ENCODE measurements at regions not wholly inside any gene's neighbourhood (a gene's known extent, or its start where the extent isn't known, plus 50 kb on each side); places are given as distances from the start of the nearest gene placed in this dataset.

GRCh38 chr16:6926341-6926740, 406.3 kb upstream of the RBFOX1 start (continued):
- TF ChIP-seq CTCF (conservative IDR thresholded peaks at IDR 0.05; ENCODE audit: low read depth in 2 of 2): no peak

- H3K27me3 ChIP-seq (ENCODE audit: insufficient read depth): no peaks in the 10 kb centered on the region
- no peak overlapping the region for H3K27ac ChIP-seq (ENCODE audit: low read depth)
- no peaks in the 10 kb centered on the region; the same call in 1 of the 2 replicates for H3K36me3 ChIP-seq (ENCODE audit: insufficient read depth)
- no peaks in the 10 kb centered on the region for H3K4me1 ChIP-seq (ENCODE audit: insufficient read depth)
- Mint-ChIP-seq H3K36me3 (ENCODE audit: low read depth) (peaks cover 13% of the 10 kb centered on the region; the same call in 1 of the 3 replicates), H3K4me1 (no peaks in the 10 kb centered on the region), H3K27me3 (ENCODE audit: insufficient read depth, low read depth, poor library complexity) (peaks cover 11% of the 10 kb centered on the region), H3K4me3 (no peak overlapping the region), H3K9me3 (peaks cover 92% of the 10 kb centered on the region), H3K27ac (no peak overlapping the region)
- H2AFZ ChIP-seq: no peak overlapping the region
- no peak for DNase-seq (ENCODE audit: low spot score)
- H3K9me2 ChIP-seq (ENCODE audit: insufficient read depth): no peaks in the 10 kb centered on the region
- H3K79me2 ChIP-seq (replicated peaks; ENCODE audit: insufficient read depth): no peaks in the 10 kb centered on the region
- TF ChIP-seq CREB1 (CRISPR knock-in tag; IDR thresholded peaks at IDR 0.05; ENCODE audit: low read depth) (no peak), JUNB (IDR thresholded peaks at IDR 0.05; ENCODE audit: unreplicated experiment) (no peak), ZNF114 (CRISPR knock-in tag; IDR thresholded peaks at IDR 0.05) (no peak)
- H3K4me2 ChIP-seq: no peak overlapping the region
- no peaks in the 10 kb centered on the region for H3F3A ChIP-seq (replicated peaks; ENCODE audit: low read depth)
- no peaks in the 10 kb centered on the region for H4K20me1 ChIP-seq (replicated peaks; ENCODE audit: insufficient read depth)
- no peak overlapping the region for H3K4me3 ChIP-seq
- no peak for ATAC-seq
Measured at GRCh38 chr16:6918646-6919045, 414.0 kb upstream of the RBFOX1 start.

- H3K79me2 ChIP-seq (replicated peaks; ENCODE audit: insufficient read depth): no peaks in the 10 kb centered on the region
- no peak for ATAC-seq
- no peaks in the 10 kb centered on the region; the same call in 1 of the 2 replicates for H3K36me3 ChIP-seq (ENCODE audit: insufficient read depth)
- no peaks in the 10 kb centered on the region for H4K20me1 ChIP-seq (replicated peaks; ENCODE audit: insufficient read depth)
- no peak overlapping the region for H2AFZ ChIP-seq
- H3K27me3 Mint-ChIP-seq (ENCODE audit: insufficient read depth, low read depth, poor library complexity): peaks cover 14% of the 10 kb centered on the region
- no peaks in the 10 kb centered on the region for H3K4me1 ChIP-seq (ENCODE audit: insufficient read depth)
- H3K27ac ChIP-seq (ENCODE audit: low read depth): no peak overlapping the region
- H3K4me3 Mint-ChIP-seq: no peak overlapping the region
- H3K9me2 ChIP-seq (ENCODE audit: insufficient read depth): no peaks in the 10 kb centered on the region
- H3K27me3 ChIP-seq (ENCODE audit: insufficient read depth): no peaks in the 10 kb centered on the region
- H3K27ac Mint-ChIP-seq: no peak overlapping the region
- no peak overlapping the region for H3K4me3 ChIP-seq
- no peak overlapping the region for H3K4me2 ChIP-seq
- no peaks in the 10 kb centered on the region for H3F3A ChIP-seq (replicated peaks; ENCODE audit: low read depth)
- no peak for DNase-seq (ENCODE audit: low spot score)
- peaks cover 13% of the 10 kb centered on the region; the same call in 1 of the 3 replicates for H3K36me3 Mint-ChIP-seq (ENCODE audit: low read depth)
- no peaks in the 10 kb centered on the region for H3K4me1 Mint-ChIP-seq
- H3K9me3 Mint-ChIP-seq: peaks cover 91% of the 10 kb centered on the region
- TF ChIP-seq CREB1 (CRISPR knock-in tag; IDR thresholded peaks at IDR 0.05; ENCODE audit: low read depth) (no peak), ZNF331 (CRISPR knock-in tag; IDR thresholded peaks at IDR 0.05; ENCODE audit: low read depth) (no peak), EZH2phosphoT487 (IDR thresholded peaks at IDR 0.05; ENCODE audit: unreplicated experiment) (no peak), STAT1 (IDR thresholded peaks at IDR 0.05; ENCODE audit: unreplicated experiment) (no peak), REST (IDR thresholded peaks at IDR 0.05; ENCODE audit: unreplicated experiment) (no peak), NANOG (IDR thresholded peaks at IDR 0.05; ENCODE audit: borderline replicate concordance) (no peak), EZH2 (IDR thresholded peaks at IDR 0.05; ENCODE audit: low read depth, unreplicated experiment) (no peak), POLR2AphosphoS5 (IDR thresholded peaks at IDR 0.05; ENCODE audit: low read depth) (no peak), JUNB (IDR thresholded peaks at IDR 0.05; ENCODE audit: unreplicated experiment) (no peak)
Measured at GRCh38 chr16:6916946-6917345, 415.7 kb upstream of the RBFOX1 start.
